Fibroblast of villous mesenchyme (primary cell): ENCODE measurements at regions not wholly inside any gene's neighbourhood (a gene's known extent, or its start where the extent isn't known, plus 50 kb on each side); places are given as distances from the start of the nearest gene placed in this dataset.

Experiments
- DNase-seq: peaks from one replicate; pipeline ENCODE4 v3.0.0-alpha.2; 2010; ENCODE audit warnings: low read depth
- H3K4me3 ChIP-seq: 2 replicates; pipeline ENCODE4 v1.5.1; 2011; ENCODE audit warnings: low read depth, mild to moderate bottlenecking, low read length
- TF ChIP-seq, protein P1 (sequence below): IDR thresholded peaks from 2 replicates; pipeline ENCODE4 v1.5.1; 2012; ENCODE audit warnings: low read depth, mild to moderate bottlenecking, low read length; ENCODE audit not compliant: insufficient read depth

DNA sequence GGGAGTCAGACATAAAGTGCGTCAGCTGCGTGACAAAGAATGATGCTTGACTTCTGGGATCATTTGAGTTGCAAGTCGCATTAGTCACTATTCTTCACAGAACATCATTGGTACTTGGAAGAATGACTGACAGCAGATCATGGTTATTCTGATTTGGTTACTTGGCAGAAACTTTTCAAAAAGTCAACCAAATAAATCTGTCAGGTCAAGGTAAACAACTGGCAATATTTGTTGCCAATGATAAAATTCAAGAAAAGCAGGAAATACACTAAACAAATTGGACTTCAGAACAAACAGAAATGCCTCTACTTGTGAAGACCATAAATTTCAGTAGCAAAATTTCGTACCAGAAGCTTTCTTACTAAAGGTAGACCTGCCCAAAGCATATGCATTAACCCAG lies 221.6 kb downstream of the TFAP2A start:
- no peak for DNase-seq
- no peak overlapping the region for H3K4me3 ChIP-seq
- TF ChIP-seq, protein P1, sequence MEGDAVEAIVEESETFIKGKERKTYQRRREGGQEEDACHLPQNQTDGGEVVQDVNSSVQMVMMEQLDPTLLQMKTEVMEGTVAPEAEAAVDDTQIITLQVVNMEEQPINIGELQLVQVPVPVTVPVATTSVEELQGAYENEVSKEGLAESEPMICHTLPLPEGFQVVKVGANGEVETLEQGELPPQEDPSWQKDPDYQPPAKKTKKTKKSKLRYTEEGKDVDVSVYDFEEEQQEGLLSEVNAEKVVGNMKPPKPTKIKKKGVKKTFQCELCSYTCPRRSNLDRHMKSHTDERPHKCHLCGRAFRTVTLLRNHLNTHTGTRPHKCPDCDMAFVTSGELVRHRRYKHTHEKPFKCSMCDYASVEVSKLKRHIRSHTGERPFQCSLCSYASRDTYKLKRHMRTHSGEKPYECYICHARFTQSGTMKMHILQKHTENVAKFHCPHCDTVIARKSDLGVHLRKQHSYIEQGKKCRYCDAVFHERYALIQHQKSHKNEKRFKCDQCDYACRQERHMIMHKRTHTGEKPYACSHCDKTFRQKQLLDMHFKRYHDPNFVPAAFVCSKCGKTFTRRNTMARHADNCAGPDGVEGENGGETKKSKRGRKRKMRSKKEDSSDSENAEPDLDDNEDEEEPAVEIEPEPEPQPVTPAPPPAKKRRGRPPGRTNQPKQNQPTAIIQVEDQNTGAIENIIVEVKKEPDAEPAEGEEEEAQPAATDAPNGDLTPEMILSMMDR: no peak

DNA sequence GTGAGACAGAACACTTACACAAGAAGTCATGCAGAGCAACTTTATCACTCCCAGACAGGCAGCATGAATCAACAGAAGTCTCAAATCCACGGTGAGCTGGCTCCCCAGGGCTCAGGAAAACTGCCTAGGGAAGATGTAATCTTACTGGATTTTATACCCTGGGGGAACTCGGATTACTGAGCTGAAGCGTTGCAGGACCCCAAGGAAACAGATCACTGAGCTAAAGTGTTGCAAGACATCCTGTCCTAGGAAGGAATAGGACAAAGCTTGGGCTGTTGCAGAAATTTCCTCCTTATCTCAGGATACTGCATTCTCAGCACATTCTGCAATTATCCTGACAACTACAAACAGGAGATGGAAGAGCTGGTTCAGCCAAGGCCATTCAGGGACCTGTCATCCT lies 224.8 kb downstream of the TFAP2A start:
- TF ChIP-seq, protein P1: no peak

DNA sequence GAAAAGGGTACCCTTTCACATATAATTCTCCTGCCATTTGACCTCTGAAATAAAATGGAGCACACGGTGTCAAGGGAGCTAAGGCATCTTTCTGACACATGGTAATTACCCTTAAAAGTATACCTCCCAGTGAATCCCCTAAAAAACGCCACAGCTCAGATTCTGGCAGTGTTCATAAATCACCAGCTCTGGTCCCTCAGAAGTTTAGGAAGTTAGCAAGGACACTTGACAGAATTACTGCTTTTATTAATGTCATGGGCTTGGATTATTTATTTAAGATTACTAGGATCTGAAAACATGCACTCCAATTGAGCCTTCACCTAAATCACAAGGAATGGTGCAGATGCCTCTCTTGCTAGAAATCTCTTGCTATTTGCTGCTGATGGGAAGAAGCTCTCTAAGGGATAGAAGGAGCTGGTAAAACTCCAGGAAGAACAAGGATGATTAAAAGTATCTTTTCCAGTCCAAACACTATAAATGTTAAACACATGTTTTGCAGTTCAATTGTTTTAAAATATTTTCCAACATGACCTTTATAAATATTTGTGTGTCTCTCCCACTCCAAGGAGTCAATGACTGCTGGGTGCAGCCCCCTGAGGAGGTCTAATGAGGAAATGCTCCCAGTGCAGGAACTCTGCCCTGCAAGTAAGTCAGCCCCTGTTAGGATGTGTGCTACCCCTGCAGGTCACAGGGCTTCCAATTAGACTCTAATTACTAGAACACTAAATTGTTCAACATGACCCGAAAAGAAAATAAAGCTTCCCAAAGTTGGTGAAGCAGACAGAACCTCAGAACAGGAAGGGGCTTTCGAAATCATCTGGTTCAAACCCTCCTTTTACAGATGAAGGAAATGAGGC lies 230.3 kb downstream of the TFAP2A start:
- TF ChIP-seq, protein P1: no peak
- no peak for DNase-seq

More for the DNA sequence above, 224.8 kb downstream of the TFAP2A start:
- DNase-seq: no peak
- no peak overlapping the region for H3K4me3 ChIP-seq

DNA sequence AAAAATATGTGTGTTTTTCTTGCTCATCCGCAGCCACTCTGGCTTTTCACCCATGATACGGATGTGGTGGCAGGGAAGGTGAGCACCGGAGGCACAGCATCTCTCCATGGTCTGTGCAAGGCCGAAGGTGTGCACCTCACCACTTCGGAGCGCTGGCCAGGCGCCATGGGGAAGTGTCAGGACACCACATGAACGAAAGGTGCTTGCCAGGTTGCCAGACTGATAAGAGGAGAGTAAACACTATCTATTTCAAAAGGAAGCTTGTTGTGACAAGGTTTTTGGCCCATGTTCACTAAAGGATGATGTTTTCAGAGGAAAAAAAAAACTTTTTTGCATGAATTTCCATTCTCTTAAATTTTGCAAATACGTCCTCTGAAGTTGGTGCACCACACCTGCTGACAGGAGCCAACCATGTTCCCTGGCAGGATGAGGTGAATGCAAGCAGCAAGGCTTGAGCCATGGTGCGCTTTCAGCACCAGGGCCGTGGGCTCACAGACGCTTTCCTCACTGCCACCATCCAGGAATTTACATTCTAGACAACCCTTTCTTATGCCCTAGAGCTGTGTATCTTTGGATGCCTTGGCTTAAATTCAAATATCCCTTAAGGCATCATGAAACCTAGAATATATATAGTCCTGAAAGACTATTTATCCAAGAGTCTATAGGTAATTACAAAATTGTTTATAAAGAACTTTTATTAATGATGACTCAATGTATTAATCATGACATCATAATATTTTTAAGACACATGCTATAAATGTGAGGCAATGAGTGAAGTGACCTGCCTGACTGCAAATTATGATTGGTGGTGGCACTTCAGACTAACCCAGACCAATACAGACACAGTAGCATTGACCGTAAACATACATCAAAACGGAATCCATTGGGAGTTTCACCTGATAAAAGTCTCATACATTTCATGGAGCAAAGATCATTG lies 234.5 kb downstream of the TFAP2A start:
- TF ChIP-seq, protein P1: no peak
- no peak overlapping the region for H3K4me3 ChIP-seq
- no peak for DNase-seq

More for the DNA sequence above, 230.3 kb downstream of the TFAP2A start:
- H3K4me3 ChIP-seq: no peak overlapping the region

DNA sequence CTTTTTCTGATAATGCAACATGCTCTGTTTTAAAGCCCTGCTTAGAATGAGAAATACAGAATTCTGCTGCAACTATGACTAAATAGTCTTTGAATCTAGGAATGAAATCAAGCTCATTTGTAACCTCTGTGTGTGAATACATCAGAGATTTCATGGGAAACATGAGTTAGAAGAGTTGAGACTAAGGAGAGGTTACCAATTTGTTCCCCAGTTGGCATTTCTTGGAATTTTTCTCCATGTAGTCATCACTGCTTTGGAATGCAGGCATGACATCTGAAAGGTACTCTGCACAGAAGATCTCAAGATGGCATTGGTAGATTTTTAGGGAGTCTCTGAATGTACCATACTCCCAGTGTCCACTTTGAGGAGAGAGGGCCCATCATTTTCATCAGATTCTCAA lies 237.2 kb downstream of the TFAP2A start:
- TF ChIP-seq, protein P1: no peak
- DNase-seq: no peak
- H3K4me3 ChIP-seq: no peak overlapping the region

DNA sequence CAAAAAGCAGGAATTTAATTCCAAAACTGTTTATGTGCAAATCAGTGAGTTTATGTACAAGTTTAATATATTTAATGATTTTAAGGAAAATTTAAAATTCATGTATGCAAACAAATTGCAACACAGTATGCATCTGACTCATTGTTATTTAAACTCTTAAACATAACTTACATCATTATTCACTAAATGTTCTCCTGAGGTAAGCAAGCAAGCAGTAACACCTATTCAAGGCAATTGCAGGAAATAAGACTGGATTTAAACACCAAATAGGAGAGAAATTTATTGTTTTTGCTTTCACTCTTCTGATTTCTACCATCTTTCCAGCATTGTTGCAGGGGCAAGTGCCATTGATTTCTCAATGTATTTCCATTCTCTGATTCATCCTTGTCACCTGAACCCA lies 239.5 kb downstream of the TFAP2A start:
- DNase-seq: no peak
- TF ChIP-seq, protein P1: no peak
- H3K4me3 ChIP-seq: no peak overlapping the region
